Liver (tissue), 8 donors: ENCODE measurements at regions not wholly inside any gene's neighbourhood (a gene's known extent, or its start where the extent isn't known, plus 50 kb on each side); places are given as distances from the start of the nearest gene placed in this dataset.

Source experiments
- DNase-seq: peaks from one replicate; pipeline ENCODE4 v3.0.0-alpha.2; 2017; ENCODE audit warnings: low spot score
- H3K27ac ChIP-seq, 2 donors: one replicate each; pipeline ENCODE4 v1.7.0; 2013; ENCODE audit warnings: inconsistent platforms in 2 of 2, low read length in 2 of 2, control low read depth in 1 of 2, low read depth in 1 of 2, mild to moderate bottlenecking in 1 of 2
- H3K27me3 ChIP-seq, 4 donors: one replicate each; pipeline versions ENCODE4 v1.6.1 to v1.7.0; 2013; ENCODE audit warnings: low read length in 3 of 4, inconsistent platforms in 1 of 4, mild to moderate bottlenecking in 1 of 4, moderate library complexity in 1 of 4; ENCODE audit not compliant: control insufficient read depth in 4 of 4, insufficient read depth in 4 of 4
- H3K36me3 ChIP-seq, 4 donors: one replicate each; pipeline versions ENCODE4 v1.6.1 to v1.7.0; 2013; ENCODE audit warnings: low read length in 3 of 4, mild to moderate bottlenecking in 3 of 4, low read depth in 1 of 4, moderate library complexity in 1 of 4; ENCODE audit not compliant: control insufficient read depth in 4 of 4, insufficient read depth in 3 of 4
- H3K4me1 ChIP-seq, 4 donors: one replicate each; pipeline versions ENCODE4 v1.6.1 to v1.7.0; 2013; ENCODE audit warnings: low read length in 3 of 4, mild to moderate bottlenecking in 3 of 4, moderate library complexity in 1 of 4; ENCODE audit not compliant: control insufficient read depth in 4 of 4, insufficient read depth in 4 of 4
- H3K4me3 ChIP-seq, 3 donors: one replicate each; pipeline versions ENCODE4 v1.6.1 to v1.7.0; 2013; ENCODE audit warnings: low read length in 3 of 3, control low read depth in 1 of 3, low read depth in 1 of 3, mild to moderate bottlenecking in 1 of 3
- H3K9ac ChIP-seq, 2 donors: one replicate each; pipeline ENCODE4 v1.7.0; 2013; ENCODE audit warnings: low read length in 2 of 2, mild to moderate bottlenecking in 2 of 2, moderate library complexity in 2 of 2, control low read depth in 1 of 2, low read depth in 1 of 2
- H3K9me3 ChIP-seq, 4 donors: one replicate each; pipeline versions ENCODE4 v1.6.1 to v1.7.0; 2013; ENCODE audit warnings: low read length in 3 of 4; ENCODE audit not compliant: control insufficient read depth in 4 of 4
- ATF3 ChIP-seq: IDR thresholded peaks from 2 replicates; pipeline ENCODE4 v1.6.1; 2016; ENCODE audit warnings: antibody characterized with exemption
- EGR1 ChIP-seq, 2 donors: IDR thresholded peaks; 2 replicates each; pipeline ENCODE4 v1.6.1; 2016 to 2018; ENCODE audit warnings: antibody characterized with exemption in 2 of 2, low read depth in 2 of 2
- FOXA2 ChIP-seq: IDR thresholded peaks from 2 replicates; pipeline ENCODE4 v1.6.1; 2016; ENCODE audit warnings: antibody characterized with exemption
- GABPA ChIP-seq, 2 donors: IDR thresholded peaks in 1 of 2; conservative IDR thresholded peaks in 1 of 2; 2 replicates each; pipeline ENCODE4 v1.6.1; 2016; ENCODE audit warnings: antibody characterized with exemption in 2 of 2, mild to moderate bottlenecking in 1 of 2, moderate library complexity in 1 of 2
- HNF4A ChIP-seq, 2 donors: conservative IDR thresholded peaks; 2 replicates each; pipeline ENCODE4 v1.6.1; 2016; ENCODE audit warnings: antibody characterized with exemption in 2 of 2, mild to moderate bottlenecking in 2 of 2
- HNF4G ChIP-seq: IDR thresholded peaks from 2 replicates; pipeline ENCODE4 v1.6.1; 2016; ENCODE audit warnings: antibody characterized with exemption
- JUND ChIP-seq, 2 donors: IDR thresholded peaks; 2 replicates each; pipeline ENCODE4 v1.6.1; 2016; ENCODE audit warnings: antibody characterized with exemption in 2 of 2
- RAD21 ChIP-seq, 2 donors: IDR thresholded peaks; 2 replicates each; pipeline ENCODE4 v1.6.1; 2016; ENCODE audit warnings: antibody characterized with exemption in 2 of 2, mild to moderate bottlenecking in 2 of 2
- REST ChIP-seq: IDR thresholded peaks from 2 replicates; pipeline ENCODE4 v1.6.1; 2016; ENCODE audit warnings: antibody characterized with exemption, mild to moderate bottlenecking
- RXRA ChIP-seq, 2 donors: IDR thresholded peaks; 2 replicates each; pipeline ENCODE4 v1.6.1; 2017 to 2018; ENCODE audit warnings: antibody characterized with exemption in 2 of 2, mild to moderate bottlenecking in 1 of 2
- SP1 ChIP-seq: IDR thresholded peaks from 2 replicates; pipeline ENCODE4 v1.6.1; 2018; ENCODE audit warnings: antibody characterized with exemption, mild to moderate bottlenecking
- TAF1 ChIP-seq: conservative IDR thresholded peaks from 2 replicates; pipeline ENCODE4 v1.6.1; 2016; ENCODE audit warnings: antibody characterized with exemption, mild to moderate bottlenecking
- WGBS: extraction: QIAGEN DNeasy Blood & Tissue Kit; methylation state at CpG from one replicate; pipeline ENCODE4 v1.1.7; 2013; 5-methylcytosine and 5-hydroxymethylcytosine counted together
- TF ChIP-seq, protein P1 (sequence below): IDR thresholded peaks from 2 replicates; pipeline ENCODE4 v1.6.1; 2016; ENCODE audit warnings: antibody characterized with exemption
- TF ChIP-seq, protein P2 (sequence below): IDR thresholded peaks from 2 replicates; pipeline ENCODE4 v1.6.1; 2016; ENCODE audit warnings: antibody characterized with exemption
- TF ChIP-seq, protein P3 (sequence below): fragments of 150-350 bp; IDR thresholded peaks from 2 replicates; pipeline ENCODE4 v1.5.1; 2017; ENCODE audit warnings: improper control_type of control experiment, low read depth, low read length; ENCODE audit not compliant: missing input control
- donor health status: healthy.
- donor health status: healthy.
- donor health status: healthy.
- donor health status: healthy.
- donor health status: healthy.

DNA sequence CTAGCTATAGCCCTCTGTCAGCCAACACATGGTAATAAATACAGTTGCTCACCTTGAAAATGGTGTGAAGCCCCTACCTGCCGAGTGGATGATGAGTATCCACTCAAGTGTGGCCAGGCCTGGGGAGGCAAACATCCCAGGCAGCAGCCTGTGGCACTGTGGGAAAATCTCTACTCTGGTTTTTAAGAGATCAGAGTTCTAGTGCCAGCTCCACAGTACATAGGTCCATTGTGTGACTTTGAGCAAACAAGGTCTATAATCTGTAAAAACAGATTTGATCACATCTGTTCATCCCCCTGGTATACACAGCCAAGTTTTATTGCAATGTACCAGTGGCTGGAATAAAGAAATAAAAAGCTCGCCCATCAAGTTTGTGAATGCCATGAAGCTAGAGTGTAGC, 82.7 kb upstream of the ARMC2 start:
- 90% methylated on average over 2 of the region's 2 CpGs for WGBS
- no peak overlapping the region for H3K4me3 ChIP-seq
- no peak overlapping the region for H3K9ac ChIP-seq
- H3K36me3 ChIP-seq, result no peaks in the 10 kb centered on the region
- no peaks in the 10 kb centered on the region for H3K9me3 ChIP-seq
- peaks cover 15 to 56% (median 37%) of the 10 kb centered on the region in 4 donors for H3K4me1 ChIP-seq
- H3K27ac ChIP-seq, result no peak overlapping the region
- H3K27me3 ChIP-seq, result no peaks in the 10 kb centered on the region
- TF ChIP-seq, protein P1, sequence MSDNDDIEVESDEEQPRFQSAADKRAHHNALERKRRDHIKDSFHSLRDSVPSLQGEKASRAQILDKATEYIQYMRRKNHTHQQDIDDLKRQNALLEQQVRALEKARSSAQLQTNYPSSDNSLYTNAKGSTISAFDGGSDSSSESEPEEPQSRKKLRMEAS, result no peak
- peak; percentile 30 for TF ChIP-seq FOXA2
- TF ChIP-seq GABPA (IDR thresholded peaks at IDR 0.05 in 1 of 2, conservative IDR thresholded peaks at IDR 0.05 in 1 of 2), result no peak
- peak; percentile 52 for TF ChIP-seq HNF4G
- TF ChIP-seq HNF4A (conservative IDR thresholded peaks at IDR 0.05), result peak; percentile 67 to 87
- TF ChIP-seq REST, result no peak
- TF ChIP-seq JUND (IDR thresholded peaks at IDR 0.05), result no peak
- TF ChIP-seq, protein P2, sequence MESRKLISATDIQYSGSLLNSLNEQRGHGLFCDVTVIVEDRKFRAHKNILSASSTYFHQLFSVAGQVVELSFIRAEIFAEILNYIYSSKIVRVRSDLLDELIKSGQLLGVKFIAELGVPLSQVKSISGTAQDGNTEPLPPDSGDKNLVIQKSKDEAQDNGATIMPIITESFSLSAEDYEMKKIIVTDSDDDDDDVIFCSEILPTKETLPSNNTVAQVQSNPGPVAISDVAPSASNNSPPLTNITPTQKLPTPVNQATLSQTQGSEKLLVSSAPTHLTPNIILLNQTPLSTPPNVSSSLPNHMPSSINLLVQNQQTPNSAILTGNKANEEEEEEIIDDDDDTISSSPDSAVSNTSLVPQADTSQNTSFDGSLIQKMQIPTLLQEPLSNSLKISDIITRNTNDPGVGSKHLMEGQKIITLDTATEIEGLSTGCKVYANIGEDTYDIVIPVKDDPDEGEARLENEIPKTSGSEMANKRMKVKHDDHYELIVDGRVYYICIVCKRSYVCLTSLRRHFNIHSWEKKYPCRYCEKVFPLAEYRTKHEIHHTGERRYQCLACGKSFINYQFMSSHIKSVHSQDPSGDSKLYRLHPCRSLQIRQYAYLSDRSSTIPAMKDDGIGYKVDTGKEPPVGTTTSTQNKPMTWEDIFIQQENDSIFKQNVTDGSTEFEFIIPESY, result no peak
- peak in 1 of 2 donors; percentile 22 for TF ChIP-seq RXRA (IDR thresholded peaks at IDR 0.05)
- no peak for TF ChIP-seq TAF1
- TF ChIP-seq, protein P3, sequence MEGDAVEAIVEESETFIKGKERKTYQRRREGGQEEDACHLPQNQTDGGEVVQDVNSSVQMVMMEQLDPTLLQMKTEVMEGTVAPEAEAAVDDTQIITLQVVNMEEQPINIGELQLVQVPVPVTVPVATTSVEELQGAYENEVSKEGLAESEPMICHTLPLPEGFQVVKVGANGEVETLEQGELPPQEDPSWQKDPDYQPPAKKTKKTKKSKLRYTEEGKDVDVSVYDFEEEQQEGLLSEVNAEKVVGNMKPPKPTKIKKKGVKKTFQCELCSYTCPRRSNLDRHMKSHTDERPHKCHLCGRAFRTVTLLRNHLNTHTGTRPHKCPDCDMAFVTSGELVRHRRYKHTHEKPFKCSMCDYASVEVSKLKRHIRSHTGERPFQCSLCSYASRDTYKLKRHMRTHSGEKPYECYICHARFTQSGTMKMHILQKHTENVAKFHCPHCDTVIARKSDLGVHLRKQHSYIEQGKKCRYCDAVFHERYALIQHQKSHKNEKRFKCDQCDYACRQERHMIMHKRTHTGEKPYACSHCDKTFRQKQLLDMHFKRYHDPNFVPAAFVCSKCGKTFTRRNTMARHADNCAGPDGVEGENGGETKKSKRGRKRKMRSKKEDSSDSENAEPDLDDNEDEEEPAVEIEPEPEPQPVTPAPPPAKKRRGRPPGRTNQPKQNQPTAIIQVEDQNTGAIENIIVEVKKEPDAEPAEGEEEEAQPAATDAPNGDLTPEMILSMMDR, result no peak
- TF ChIP-seq EGR1 (IDR thresholded peaks at IDR 0.05; ENCODE audit: low read depth in 2 of 2), result no peak
- TF ChIP-seq ATF3, result no peak
- DNase-seq, result no peak

- Histone ChIP-seq H3K27ac (no peak overlapping the region), H3K27me3 (no peaks in the 10 kb centered on the region), H3K9me3 (no peaks in the 10 kb centered on the region), H3K4me3 (no peak overlapping the region), H3K36me3 (no peaks in the 10 kb centered on the region), H3K4me1 (peaks cover 15 to 52% (median 36%) of the 10 kb centered on the region in 4 donors), H3K9ac (no peak overlapping the region)
- over 99% methylated on average over 5 of the region's 5 CpGs for WGBS
- no peak for DNase-seq
- TF ChIP-seq JUND (IDR thresholded peaks at IDR 0.05) (no peak), RAD21 (IDR thresholded peaks at IDR 0.05) (no peak), TAF1 (no peak), SP1 (no peak), REST (no peak), GABPA (IDR thresholded peaks at IDR 0.05 in 1 of 2, conservative IDR thresholded peaks at IDR 0.05 in 1 of 2) (no peak), FOXA2 (no peak), HNF4A (conservative IDR thresholded peaks at IDR 0.05) (no peak)
- TF ChIP-seq, protein P1, result no peak
- TF ChIP-seq, protein P3, result no peak
These were observed 81.8 kb upstream of the ARMC2 start for GRCh38 chr6:108766419-108766818.
